ENCODE measurements at regions not wholly inside any gene's neighbourhood (a gene's known extent, or its start where the extent isn't known, plus 50 kb on each side); places are given as distances from the start of the nearest gene placed in this dataset.

- Mint-ChIP-seq H3K9me3 (ENCODE audit: low read depth) (no peaks in the 10 kb centered on the region), H3K4me1 (ENCODE audit: low read depth) (no peaks in the 10 kb centered on the region), H3K27ac (no peak overlapping the region), H3K36me3 (ENCODE audit: insufficient read depth) (no peaks in the 10 kb centered on the region), H3K27me3 (peaks cover 25% of the 10 kb centered on the region), H3K4me3 (ENCODE audit: low read depth) (no peak overlapping the region)
- no peak for TF ChIP-seq CTCF (IDR thresholded peaks at IDR 0.05; ENCODE audit: unreplicated experiment)
- no peak for DNase-seq (ENCODE audit: low spot score, unreplicated experiment)
Measured at GRCh38 chr5:171588046-171588445, 168.6 kb downstream of the FGF18 start.

- Mint-ChIP-seq H3K36me3 (ENCODE audit: insufficient read depth) (no peaks in the 10 kb centered on the region), H3K4me1 (ENCODE audit: low read depth) (no peaks in the 10 kb centered on the region), H3K9me3 (ENCODE audit: low read depth) (no peaks in the 10 kb centered on the region), H3K27ac (no peak overlapping the region), H3K4me3 (ENCODE audit: low read depth) (no peak overlapping the region), H3K27me3 (peaks cover 23% of the 10 kb centered on the region)
- no peak for DNase-seq (ENCODE audit: low spot score, unreplicated experiment)
- no peak for TF ChIP-seq CTCF (IDR thresholded peaks at IDR 0.05; ENCODE audit: unreplicated experiment)
Measured at GRCh38 chr5:171588790-171589189, 169.3 kb downstream of the FGF18 start.

- Mint-ChIP-seq H3K4me3 (ENCODE audit: low read depth) (no peak overlapping the region), H3K27me3 (peaks cover 23% of the 10 kb centered on the region), H3K27ac (no peak overlapping the region), H3K9me3 (ENCODE audit: low read depth) (no peaks in the 10 kb centered on the region), H3K4me1 (ENCODE audit: low read depth) (no peaks in the 10 kb centered on the region), H3K36me3 (ENCODE audit: insufficient read depth) (no peaks in the 10 kb centered on the region)
- DNase-seq (ENCODE audit: low spot score, unreplicated experiment) = no peak
- TF ChIP-seq CTCF (IDR thresholded peaks at IDR 0.05; ENCODE audit: unreplicated experiment) = no peak
Measured at GRCh38 chr5:171589461-171589860, 170.0 kb downstream of the FGF18 start.

GRCh38 chr5:171592076-171592475, 172.6 kb downstream of the FGF18 start:
- no peaks in the 10 kb centered on the region for H3K36me3 Mint-ChIP-seq (ENCODE audit: insufficient read depth)
- DNase-seq (ENCODE audit: low spot score, unreplicated experiment) = no peak
- no peak for TF ChIP-seq CTCF (IDR thresholded peaks at IDR 0.05; ENCODE audit: unreplicated experiment)
- no peaks in the 10 kb centered on the region for H3K4me1 Mint-ChIP-seq (ENCODE audit: low read depth)
- no peak overlapping the region for H3K27ac Mint-ChIP-seq
- H3K9me3 Mint-ChIP-seq (ENCODE audit: low read depth) = no peaks in the 10 kb centered on the region
- no peak overlapping the region for H3K4me3 Mint-ChIP-seq (ENCODE audit: low read depth)
- H3K27me3 Mint-ChIP-seq = peaks cover 20% of the 10 kb centered on the region

- Mint-ChIP-seq H3K4me1 (ENCODE audit: low read depth) (no peaks in the 10 kb centered on the region), H3K27ac (no peak overlapping the region), H3K4me3 (ENCODE audit: low read depth) (no peak overlapping the region), H3K9me3 (ENCODE audit: low read depth) (no peaks in the 10 kb centered on the region), H3K27me3 (peaks cover 22% of the 10 kb centered on the region), H3K36me3 (ENCODE audit: insufficient read depth) (no peaks in the 10 kb centered on the region)
- no peak for DNase-seq (ENCODE audit: low spot score, unreplicated experiment)
- TF ChIP-seq CTCF (IDR thresholded peaks at IDR 0.05; ENCODE audit: unreplicated experiment) = no peak
Measured at GRCh38 chr5:171592736-171593135, 173.3 kb downstream of the FGF18 start.
